ENCODE measurements at regions not wholly inside any gene's neighbourhood (a gene's known extent, or its start where the extent isn't known, plus 50 kb on each side); places are given as distances from the start of the nearest gene placed in this dataset.

DNA sequence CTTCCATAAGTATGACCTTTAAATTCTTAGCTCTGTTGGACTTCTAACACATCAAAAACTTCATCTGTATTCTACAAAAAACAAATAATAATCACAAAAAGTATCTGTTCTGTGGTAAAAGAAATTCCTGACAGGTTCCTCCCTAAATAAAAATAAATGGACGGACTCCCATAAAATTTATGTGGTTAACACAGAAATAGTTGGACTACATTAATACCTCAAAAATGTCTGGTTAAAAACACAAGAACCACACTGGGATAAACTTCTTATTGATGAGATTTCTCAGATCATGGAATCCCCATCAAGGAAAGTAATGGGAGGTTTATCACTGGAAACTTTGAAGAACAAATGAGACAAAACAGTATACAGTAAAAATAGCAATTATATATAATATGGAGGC, 172.4 kb downstream of the MOXD1 start:
- POLR2A ChIA-PET = no interaction called here

DNA sequence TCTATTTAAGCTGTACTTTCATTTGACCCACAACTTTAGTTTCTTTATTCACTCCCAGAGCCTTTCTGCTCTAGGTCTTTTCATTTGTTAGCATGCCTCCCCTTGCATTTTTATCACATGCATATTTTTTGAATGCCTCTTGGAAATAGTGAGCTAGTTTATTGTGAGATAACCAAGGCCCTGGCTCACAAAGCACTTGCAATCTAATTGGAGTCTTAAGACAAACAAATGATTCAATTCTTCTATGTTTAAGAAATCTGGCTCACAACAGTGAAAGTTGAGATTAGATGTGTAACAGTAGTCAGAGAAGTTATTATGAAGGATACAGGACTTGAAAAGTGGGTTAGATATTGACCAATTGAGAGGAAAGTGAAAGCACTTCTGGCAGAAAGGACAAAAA, 173.4 kb downstream of the MOXD1 start:
- ChIA-PET POLR2A (no interaction called here), CTCF (interaction anchor here in 1 of 2 donors (0.7 kb wide), 1 partner anchor 33 kb away, joined by 5 read pairs; no protein-coding TSS in a partner anchor)
- Mint-ChIP-seq H3K27ac (no peak overlapping the region), H3K4me3 (no peak overlapping the region), H3K27me3 (peaks cover 0 to 8% of the 10 kb centered on the region in 2 donors), H3K36me3 (no peaks in the 10 kb centered on the region), H3K4me1 (no peaks in the 10 kb centered on the region), H3K9me3 (peaks cover 4 to 18% (median 8%) of the 10 kb centered on the region in 3 donors)
- Histone ChIP-seq H3K4me3 (ENCODE audit: control insufficient read depth in 1 of 2, extremely low read depth in 1 of 2, low read length in 1 of 2) (no peak overlapping the region), H3K4me1 (ENCODE audit: control insufficient read depth in 1 of 2, extremely low read depth in 1 of 2, insufficient read depth in 2 of 2, low read length in 2 of 2) (no peaks in the 10 kb centered on the region), H3K27me3 (replicated peaks in 1 of 2; ENCODE audit: control insufficient read depth in 2 of 2, extremely low read depth in 1 of 2, insufficient read depth in 2 of 2, low read length in 1 of 2) (no peaks in the 10 kb centered on the region), H3K9me3 (no peaks in the 10 kb centered on the region), H3K36me3 (ENCODE audit: control insufficient read depth in 2 of 2, extremely low read depth in 1 of 2, insufficient read depth in 1 of 2, low read length in 1 of 2) (no peaks in the 10 kb centered on the region), H3K27ac (ENCODE audit: low read length) (no peak overlapping the region)
- DNase-seq = no peak
- no peak for ATAC-seq (replicated peaks in 1 of 4)

More for the DNA sequence above, 172.4 kb downstream of the MOXD1 start:
- no peaks in the 10 kb centered on the region for H3K36me3 Mint-ChIP-seq
- Histone ChIP-seq H3K27ac (ENCODE audit: low read length) (no peak overlapping the region), H3K4me3 (ENCODE audit: control insufficient read depth in 1 of 2, extremely low read depth in 1 of 2, low read length in 1 of 2) (no peak overlapping the region), H3K9me3 (no peaks in the 10 kb centered on the region), H3K36me3 (ENCODE audit: control insufficient read depth in 2 of 2, extremely low read depth in 1 of 2, insufficient read depth in 1 of 2, low read length in 1 of 2) (no peaks in the 10 kb centered on the region), H3K27me3 (replicated peaks in 1 of 2; ENCODE audit: control insufficient read depth in 2 of 2, extremely low read depth in 1 of 2, insufficient read depth in 2 of 2, low read length in 1 of 2) (no peaks in the 10 kb centered on the region), H3K4me1 (ENCODE audit: control insufficient read depth in 1 of 2, extremely low read depth in 1 of 2, insufficient read depth in 2 of 2, low read length in 2 of 2) (no peaks in the 10 kb centered on the region)
- no peak overlapping the region for H3K4me3 Mint-ChIP-seq
- ATAC-seq (replicated peaks in 1 of 4) (no peak), DNase-seq (no peak)
- peaks cover 4 to 18% (median 8%) of the 10 kb centered on the region in 3 donors for H3K9me3 Mint-ChIP-seq
- no peak overlapping the region for H3K27ac Mint-ChIP-seq
- peaks cover 4 to 8% of the 10 kb centered on the region in 2 donors for H3K27me3 Mint-ChIP-seq
- CTCF ChIA-PET = no interaction called here
- no peaks in the 10 kb centered on the region for H3K4me1 Mint-ChIP-seq
- WGBS (ENCODE audit: insufficient coverage) = no CpG with 5 or more reads among the region's 1 CpG

DNA sequence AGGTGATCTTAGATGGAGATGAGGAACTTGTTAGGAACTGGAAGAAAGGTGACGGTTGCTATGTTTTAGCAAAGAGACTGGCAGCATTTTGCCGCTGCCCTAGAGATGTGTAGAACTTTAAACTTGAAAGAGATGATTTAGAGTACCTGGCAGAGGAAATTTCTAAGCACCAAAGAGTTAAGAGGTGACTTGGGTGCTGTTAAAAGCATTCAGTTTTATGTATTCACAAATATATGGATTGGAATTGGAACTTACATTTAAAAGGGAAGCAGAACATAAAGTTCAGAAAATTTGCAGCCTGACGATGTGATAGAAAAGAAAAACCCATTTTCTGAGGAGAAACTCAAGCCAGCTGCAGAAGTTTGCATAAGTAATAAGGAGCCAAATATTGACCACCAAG, 176.3 kb downstream of the MOXD1 start:
- H3K9me3 ChIP-seq = no peaks in the 10 kb centered on the region
- ATAC-seq (replicated peaks in 1 of 4) = no peak
- Mint-ChIP-seq H3K27ac (no peak overlapping the region), H3K27me3 (no peaks in the 10 kb centered on the region), H3K4me3 (no peak overlapping the region), H3K4me1 (no peaks in the 10 kb centered on the region), H3K36me3 (no peaks in the 10 kb centered on the region), H3K9me3 (peaks cover 4 to 18% (median 8%) of the 10 kb centered on the region in 3 donors)
- POLR2A ChIA-PET = interaction anchor here in 1 of 2 donors (0.7 kb wide), 1 partner anchor 1257 kb away, joined by 3 read pairs; no protein-coding TSS in a partner anchor
- 64% methylated on average over 2 of the region's 3 CpGs for WGBS (ENCODE audit: insufficient coverage)
- no peaks in the 10 kb centered on the region for H3K4me1 ChIP-seq (ENCODE audit: control insufficient read depth in 1 of 2, extremely low read depth in 1 of 2, insufficient read depth in 2 of 2, low read length in 2 of 2)
- no peak for DNase-seq
- H3K27me3 ChIP-seq (replicated peaks in 1 of 2; ENCODE audit: control insufficient read depth in 2 of 2, extremely low read depth in 1 of 2, insufficient read depth in 2 of 2, low read length in 1 of 2) = no peaks in the 10 kb centered on the region
- no peaks in the 10 kb centered on the region for H3K36me3 ChIP-seq (ENCODE audit: control insufficient read depth in 2 of 2, extremely low read depth in 1 of 2, insufficient read depth in 1 of 2, low read length in 1 of 2)
- no peak overlapping the region for H3K27ac ChIP-seq (ENCODE audit: low read length)
- no peak overlapping the region for H3K4me3 ChIP-seq (ENCODE audit: control insufficient read depth in 1 of 2, extremely low read depth in 1 of 2, low read length in 1 of 2)
- CTCF ChIA-PET = no interaction called here

GRCh38 chr6:132220800-132221199, 180.5 kb downstream of the MOXD1 start:
- H3K9me3 Mint-ChIP-seq = peaks cover 4 to 9% (median 8%) of the 10 kb centered on the region in 3 donors
- no peaks in the 10 kb centered on the region for H3K4me1 ChIP-seq (ENCODE audit: control insufficient read depth in 1 of 2, extremely low read depth in 1 of 2, insufficient read depth in 2 of 2, low read length in 2 of 2)
- ATAC-seq (replicated peaks in 1 of 4) = no peak
- POLR2A ChIA-PET = no interaction called here
- no peaks in the 10 kb centered on the region for H3K4me1 Mint-ChIP-seq
- no peak overlapping the region for H3K27ac Mint-ChIP-seq
- H3K9me3 ChIP-seq = no peaks in the 10 kb centered on the region
- no peak overlapping the region for H3K4me3 ChIP-seq (ENCODE audit: control insufficient read depth in 1 of 2, extremely low read depth in 1 of 2, low read length in 1 of 2)
- H3K27me3 ChIP-seq (replicated peaks in 1 of 2; ENCODE audit: control insufficient read depth in 2 of 2, extremely low read depth in 1 of 2, insufficient read depth in 2 of 2, low read length in 1 of 2) = no peaks in the 10 kb centered on the region
- H3K36me3 ChIP-seq (ENCODE audit: control insufficient read depth in 2 of 2, extremely low read depth in 1 of 2, insufficient read depth in 1 of 2, low read length in 1 of 2) = no peaks in the 10 kb centered on the region
- WGBS (ENCODE audit: insufficient coverage) = no CpG with 5 or more reads among the region's 1 CpG
- CTCF ChIA-PET = no interaction called here
- H3K4me3 Mint-ChIP-seq = no peak overlapping the region
- H3K27ac ChIP-seq (ENCODE audit: low read length) = no peak overlapping the region
- no peak for DNase-seq
- H3K27me3 Mint-ChIP-seq = no peaks in the 10 kb centered on the region
- no peaks in the 10 kb centered on the region for H3K36me3 Mint-ChIP-seq

DNA sequence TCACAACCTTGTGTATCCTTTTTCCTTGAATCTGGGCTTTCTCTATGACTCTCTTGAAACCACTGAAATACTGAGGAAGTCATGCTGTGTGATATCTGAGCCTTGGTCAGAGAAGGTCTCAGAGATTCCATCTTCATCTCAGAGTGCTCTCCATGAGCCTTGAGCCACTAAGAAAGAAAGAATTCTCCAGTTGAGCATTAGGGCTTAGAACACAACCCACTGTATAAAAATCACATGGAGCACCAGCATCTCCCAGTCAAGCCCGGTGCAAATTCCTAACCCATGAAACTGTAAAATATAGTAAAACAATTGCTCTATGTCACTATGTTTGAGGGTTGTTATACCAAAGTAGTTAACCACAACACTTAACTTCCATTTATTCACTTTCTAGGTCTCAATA, 181.4 kb downstream of the MOXD1 start:
- no peak overlapping the region for H3K27ac ChIP-seq (ENCODE audit: low read length)
- Mint-ChIP-seq H3K4me1 (no peaks in the 10 kb centered on the region), H3K27me3 (peaks cover 2 to 3% of the 10 kb centered on the region in 2 donors), H3K36me3 (no peaks in the 10 kb centered on the region), H3K27ac (no peak overlapping the region), H3K4me3 (no peak overlapping the region), H3K9me3 (peaks cover 3 to 5% (median 5%) of the 10 kb centered on the region in 3 donors)
- CTCF ChIA-PET = no interaction called here
- no CpG with 5 or more reads among the region's 1 CpG for WGBS (ENCODE audit: insufficient coverage)
- no peak for DNase-seq
- no peaks in the 10 kb centered on the region for H3K4me1 ChIP-seq (ENCODE audit: control insufficient read depth in 1 of 2, extremely low read depth in 1 of 2, insufficient read depth in 2 of 2, low read length in 2 of 2)
- H3K9me3 ChIP-seq = no peaks in the 10 kb centered on the region
- H3K27me3 ChIP-seq (replicated peaks in 1 of 2; ENCODE audit: control insufficient read depth in 2 of 2, extremely low read depth in 1 of 2, insufficient read depth in 2 of 2, low read length in 1 of 2) = peaks cover 0 to 3% of the 10 kb centered on the region in 2 experiments
- POLR2A ChIA-PET = no interaction called here
- ATAC-seq (replicated peaks in 1 of 4) = no peak
- no peaks in the 10 kb centered on the region for H3K36me3 ChIP-seq (ENCODE audit: control insufficient read depth in 2 of 2, extremely low read depth in 1 of 2, insufficient read depth in 1 of 2, low read length in 1 of 2)
- H3K4me3 ChIP-seq (ENCODE audit: control insufficient read depth in 1 of 2, extremely low read depth in 1 of 2, low read length in 1 of 2) = no peak overlapping the region

- H3K4me3 ChIP-seq (ENCODE audit: control insufficient read depth in 1 of 2, extremely low read depth in 1 of 2, low read length in 1 of 2) = no peak overlapping the region
- WGBS (ENCODE audit: insufficient coverage) = no CpG with 5 or more reads among the region's 5 CpGs
- H3K27ac ChIP-seq (ENCODE audit: low read length) = no peak overlapping the region
- H3K27me3 ChIP-seq (replicated peaks in 1 of 2; ENCODE audit: control insufficient read depth in 2 of 2, extremely low read depth in 1 of 2, insufficient read depth in 2 of 2, low read length in 1 of 2) = peaks cover 0 to 3% of the 10 kb centered on the region in 2 experiments
- no peaks in the 10 kb centered on the region for H3K9me3 ChIP-seq
- no peaks in the 10 kb centered on the region for H3K4me1 Mint-ChIP-seq
- POLR2A ChIA-PET = no interaction called here
- H3K27me3 Mint-ChIP-seq = peaks cover 7% of the 10 kb centered on the region in 2 donors
- H3K4me1 ChIP-seq (ENCODE audit: control insufficient read depth in 1 of 2, extremely low read depth in 1 of 2, insufficient read depth in 2 of 2, low read length in 2 of 2) = no peaks in the 10 kb centered on the region
- H3K27ac Mint-ChIP-seq = no peak overlapping the region
- CTCF ChIA-PET = interaction anchor here in 1 of 2 donors (0.9 kb wide), 1 partner anchor 302 kb away, joined by 3 read pairs; no protein-coding TSS in a partner anchor
- no peak for ATAC-seq (replicated peaks in 1 of 4)
- no peaks in the 10 kb centered on the region for H3K9me3 Mint-ChIP-seq
- H3K36me3 ChIP-seq (ENCODE audit: control insufficient read depth in 2 of 2, extremely low read depth in 1 of 2, insufficient read depth in 1 of 2, low read length in 1 of 2) = no peaks in the 10 kb centered on the region
- peak in 1 of 35 experiments; percentile 2 for DNase-seq
- H3K36me3 Mint-ChIP-seq = no peaks in the 10 kb centered on the region
- no peak overlapping the region for H3K4me3 Mint-ChIP-seq
Observed at GRCh38 chr6:132218059-132218696, 183.1 kb downstream of the MOXD1 start.

Measured in T-cell (primary cell).